ENCODE measurements at regions not wholly inside any gene's neighbourhood (a gene's known extent, or its start where the extent isn't known, plus 50 kb on each side); places are given as distances from the start of the nearest gene placed in this dataset.

GRCh38 chr4:10334506-10335028 lies 122.7 kb downstream of the ZNF518B start:
- no peak for DNase-seq

GRCh38 chr4:10333942-10334341 lies 123.3 kb downstream of the ZNF518B start:
- DNase-seq: no peak

DNA sequence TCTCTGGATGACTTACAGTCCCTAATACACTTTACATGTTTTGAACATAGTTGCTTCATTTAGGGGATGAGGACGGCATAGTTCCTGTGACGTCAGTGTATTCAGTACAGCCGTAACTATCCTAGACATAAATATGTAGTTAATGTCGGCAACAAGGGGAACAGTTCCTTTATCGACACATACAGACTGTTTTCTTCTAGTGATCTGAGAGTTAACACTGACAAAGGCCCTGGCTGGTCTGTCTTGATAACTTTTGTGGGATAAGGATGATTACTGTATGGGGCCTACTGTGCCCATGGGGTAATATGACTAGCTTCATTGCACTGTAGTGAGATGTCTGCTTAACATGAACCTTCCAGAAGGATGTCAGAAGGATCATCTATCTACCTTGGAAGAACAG lies 131.2 kb downstream of the ZNF518B start:
- no peak for DNase-seq

DNA sequence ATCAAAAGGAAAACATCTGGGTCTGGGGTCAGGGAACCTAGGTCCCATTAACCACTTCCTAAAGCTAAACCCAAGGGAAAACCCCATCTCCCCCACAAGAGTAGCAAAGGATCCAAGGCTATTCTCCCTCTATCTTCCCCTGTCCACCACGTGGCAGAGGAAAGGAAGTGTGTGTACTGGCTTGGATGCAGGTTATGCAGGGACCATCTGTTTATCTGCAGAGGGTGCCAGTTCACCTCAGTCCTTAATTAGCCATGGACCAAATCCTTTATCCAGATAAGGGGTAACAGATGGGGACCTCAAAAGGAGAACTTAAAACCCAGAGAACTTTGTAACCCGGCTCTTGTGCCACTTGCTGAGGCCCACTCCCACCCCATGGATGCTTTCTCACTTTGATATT lies 135.3 kb downstream of the ZNF518B start:
- no peak for DNase-seq

- DNase-seq: no peak
Measured at GRCh38 chr4:10320130-10320529, 137.1 kb downstream of the ZNF518B start.

GRCh38 chr4:10317345-10317744 lies 139.9 kb downstream of the ZNF518B start:
- DNase-seq: no peak

GRCh38 chr4:10316851-10317250 lies 140.4 kb downstream of the ZNF518B start:
- no peak for DNase-seq

GRCh38 chr4:10315638-10316037 lies 141.6 kb downstream of the ZNF518B start:
- no peak for DNase-seq

- no peak for DNase-seq
Measured at GRCh38 chr4:10312568-10312967, 144.7 kb downstream of the ZNF518B start.

DNA sequence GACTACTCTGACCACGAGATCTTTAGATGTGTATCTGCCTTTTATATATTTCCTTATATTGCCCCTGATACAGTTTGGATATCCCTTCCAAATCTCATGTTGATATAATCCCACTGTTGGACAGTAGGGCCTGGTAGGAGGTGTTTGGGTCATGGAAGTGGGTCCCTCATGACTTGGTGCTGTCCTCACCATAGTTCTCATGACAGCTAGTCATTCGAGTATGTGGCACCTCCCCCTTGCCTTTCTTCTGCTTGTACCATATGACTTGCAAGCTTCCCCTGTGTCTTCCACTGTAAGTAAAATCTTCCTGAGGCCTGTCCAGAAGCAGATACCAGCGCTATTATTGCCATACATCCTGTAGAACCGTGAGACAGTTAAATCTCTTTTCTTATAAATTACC lies 145.3 kb downstream of the ZNF518B start:
- no peak for DNase-seq

DNA sequence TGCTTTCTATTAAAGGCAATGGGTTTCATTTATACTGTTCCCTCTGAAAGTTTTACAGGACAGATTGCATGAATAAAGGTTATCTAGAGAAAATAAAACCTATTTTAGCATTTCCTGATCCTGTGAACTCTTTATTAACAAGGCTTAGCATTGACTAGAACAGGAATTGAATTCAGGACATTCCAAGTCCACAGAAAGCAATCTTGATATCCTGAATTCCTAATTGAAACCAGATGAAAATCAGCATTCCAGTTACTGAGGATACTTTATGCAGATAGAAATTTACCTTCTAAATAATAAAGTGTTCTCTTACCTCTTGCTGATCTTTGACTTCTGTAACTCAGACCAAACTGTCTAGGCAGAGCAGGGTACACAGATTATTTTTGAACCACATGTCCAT lies 151.4 kb downstream of the ZNF518B start:
- DNase-seq: no peak

GRCh38 chr4:10303291-10303690 lies 153.9 kb downstream of the ZNF518B start:
- no peak for DNase-seq

DNA sequence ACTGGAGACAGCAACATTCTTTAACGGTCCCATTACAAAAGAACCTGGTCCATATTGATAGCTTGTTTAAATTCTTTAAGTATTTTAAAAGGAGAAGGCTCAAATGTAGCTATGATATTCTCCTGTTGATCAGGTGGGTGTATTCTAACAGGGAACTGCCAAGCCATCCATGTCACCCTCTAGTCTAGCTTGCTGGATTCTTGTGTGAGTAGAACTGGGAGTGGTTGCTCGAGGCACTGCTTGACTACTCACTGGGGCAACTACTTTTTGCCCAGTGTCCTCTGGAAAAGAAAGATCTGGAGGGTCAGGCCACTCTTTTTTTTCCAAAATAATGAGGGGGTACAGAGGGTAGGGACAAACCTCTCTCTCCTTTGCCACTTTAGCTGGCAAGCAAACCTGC lies 155.1 kb downstream of the ZNF518B start:
- no peak for DNase-seq

- DNase-seq: no peak
Measured at GRCh38 chr4:10299601-10300000, 157.6 kb downstream of the ZNF518B start.

- no peak for DNase-seq
Measured at GRCh38 chr4:10298681-10299080, 158.5 kb downstream of the ZNF518B start.

GRCh38 chr4:10296730-10297129 lies 160.5 kb downstream of the ZNF518B start:
- no peak for DNase-seq

DNA sequence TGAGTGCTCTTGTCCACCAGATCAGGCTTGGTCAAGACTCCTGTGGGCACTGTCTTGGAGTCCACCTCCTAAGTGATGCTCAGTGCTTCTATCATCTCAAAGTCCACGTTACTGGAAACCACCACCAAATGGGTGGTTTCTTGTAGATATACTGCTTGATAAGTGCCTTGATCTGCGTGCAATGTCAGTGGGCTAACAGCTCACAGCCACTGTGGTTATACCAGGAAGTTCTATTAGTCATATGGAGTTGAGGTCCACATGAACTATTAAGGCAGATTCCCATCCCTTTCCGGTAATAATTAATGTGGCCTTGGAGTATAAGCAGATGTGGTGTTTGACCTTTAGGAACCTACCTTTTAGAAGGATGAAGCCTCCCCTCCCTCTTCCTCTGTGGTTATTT lies 161.9 kb downstream of the ZNF518B start:
- no peak for DNase-seq

DNA sequence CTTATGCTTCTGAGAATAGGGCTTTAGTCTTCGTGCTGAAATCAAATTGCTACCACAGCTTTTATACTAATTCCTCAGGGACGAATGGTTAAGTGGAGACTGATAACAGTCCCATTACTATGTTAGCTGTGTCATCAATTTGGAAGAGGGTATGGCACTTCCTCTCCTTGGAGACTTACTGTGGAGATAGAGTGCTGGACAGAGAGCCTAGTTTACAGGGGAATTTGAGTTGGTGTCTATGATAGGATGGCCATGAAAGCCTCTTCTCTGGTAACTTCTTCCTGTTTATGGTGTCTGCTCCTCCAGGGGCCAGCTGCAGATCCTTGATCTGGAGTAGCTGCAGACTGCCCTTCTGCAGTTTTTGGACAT lies 167.7 kb downstream of the ZNF518B start:
- no peak for DNase-seq

DNA sequence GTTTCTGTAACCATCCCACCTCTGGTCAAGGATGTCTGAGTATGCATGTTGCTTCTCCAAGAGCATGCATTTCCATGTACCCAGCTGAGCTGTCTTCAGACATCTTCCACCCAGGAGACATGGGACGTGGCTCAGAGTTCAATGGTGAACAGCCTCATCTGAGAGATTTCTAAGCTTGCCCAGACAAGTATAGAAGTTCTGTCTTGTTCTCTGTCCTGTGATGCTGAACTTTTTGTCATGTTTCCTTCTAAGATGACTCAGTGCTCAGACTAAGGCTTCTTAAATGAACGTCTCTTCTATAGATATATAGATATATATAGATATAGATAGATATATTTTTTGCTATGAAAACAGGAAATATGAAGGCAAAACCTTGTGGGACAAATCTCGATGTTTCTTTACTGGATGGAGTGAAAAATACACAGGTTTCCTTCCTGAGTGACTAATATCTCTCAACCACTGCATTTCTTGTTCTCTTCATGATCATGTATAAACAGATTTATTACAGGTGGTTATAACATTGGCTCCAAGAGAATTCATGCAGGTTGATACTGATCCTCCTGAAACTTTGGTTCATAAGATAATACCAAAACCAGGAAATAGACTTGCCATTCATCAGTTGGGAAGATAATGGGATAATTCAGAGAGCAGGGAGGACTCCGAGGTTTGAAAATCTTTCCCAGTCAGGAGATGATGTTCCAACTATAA lies 168.2 kb downstream of the ZNF518B start:
- no peak for DNase-seq

GRCh38 chr4:10285028-10285427 lies 168.4 kb upstream of the WDR1 start:
- DNase-seq: no peak

GRCh38 chr4:10283761-10284160 lies 167.2 kb upstream of the WDR1 start:
- no peak for DNase-seq

- DNase-seq: no peak
Measured at GRCh38 chr4:10281996-10282395, 165.4 kb upstream of the WDR1 start.

DNA sequence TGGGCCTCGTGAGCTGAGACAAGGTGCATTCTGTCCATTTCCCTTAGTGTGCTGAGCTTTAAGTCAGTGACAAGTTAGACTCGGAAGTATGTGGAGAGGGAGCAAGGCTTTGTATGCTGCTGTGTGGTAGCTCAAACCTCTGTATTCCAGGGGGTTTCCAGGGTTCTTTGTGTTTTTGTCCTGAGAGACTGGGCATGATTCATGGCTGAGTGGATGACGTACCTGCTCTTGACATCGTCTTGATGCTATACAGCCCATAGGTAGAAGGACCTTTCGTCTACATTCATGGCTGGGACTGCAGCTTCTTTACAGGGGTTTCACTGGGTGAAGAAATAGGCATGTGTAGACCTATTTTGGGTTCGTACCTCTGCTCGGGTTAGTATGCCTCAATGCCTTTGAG lies 162.7 kb upstream of the WDR1 start:
- DNase-seq: no peak

DNA sequence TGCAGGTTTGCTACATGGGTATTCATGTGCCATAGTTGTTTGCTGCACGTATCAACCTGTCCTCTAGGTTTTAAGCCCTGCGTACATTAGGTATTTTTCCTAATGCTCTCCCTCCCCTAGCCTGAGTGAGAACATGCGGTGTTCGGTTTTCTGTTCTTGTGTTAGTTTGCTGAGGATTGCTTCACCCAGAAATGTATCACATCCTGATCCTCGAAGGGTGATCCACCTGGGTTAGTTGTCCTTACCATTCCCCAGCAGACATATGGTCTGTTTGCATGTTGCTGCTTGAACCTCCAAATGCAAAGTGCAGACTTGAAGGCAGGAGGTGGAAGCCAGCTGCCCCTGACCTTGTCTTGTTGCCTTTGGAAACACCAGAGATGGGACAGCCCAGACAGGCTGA lies 161.5 kb upstream of the WDR1 start:
- no peak for DNase-seq

DNA sequence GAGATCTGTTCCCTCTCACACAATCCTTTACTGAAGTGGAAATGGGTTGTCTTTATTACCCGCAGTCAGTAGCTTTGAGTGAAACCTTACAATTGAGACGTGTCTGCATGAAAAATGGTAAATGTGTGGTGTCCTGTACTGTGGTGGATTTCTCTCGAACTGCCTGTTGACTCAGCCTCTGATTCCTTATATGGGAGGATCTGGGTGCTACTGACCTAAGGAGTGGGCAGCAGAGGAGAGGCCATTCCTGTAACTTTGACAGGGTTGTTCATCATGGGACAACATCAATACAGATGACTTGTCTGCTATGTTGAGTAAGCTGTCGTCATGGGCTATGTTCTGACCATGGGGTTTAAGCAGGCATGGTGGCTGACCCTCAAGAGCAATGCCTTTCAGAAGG lies 159.6 kb upstream of the WDR1 start:
- no peak for DNase-seq
